OCI-LY1 (cell line): ENCODE measurements at regions not wholly inside any gene's neighbourhood (a gene's known extent, or its start where the extent isn't known, plus 50 kb on each side); places are given as distances from the start of the nearest gene placed in this dataset.

Source experiments
- CTCF ChIP-seq: fragments of 200-600 bp; sonication (generic), shearing (Covaris generic); IDR thresholded peaks from 2 replicates; pipeline ENCODE4 v1.5.1; 2017; ENCODE audit warnings: mild to moderate bottlenecking, antibody characterized with exemption, low read length, moderate library complexity, mixed read lengths
- EZH2 ChIP-seq: fragments of 200-600 bp; sonication (generic), shearing (Covaris generic); IDR thresholded peaks from 2 replicates; pipeline ENCODE4 v1.8.0; 2017; ENCODE audit warnings: borderline replicate concordance, mixed run types, mild to moderate bottlenecking, antibody characterized with exemption, low read length, moderate library complexity, mixed read lengths

DNA sequence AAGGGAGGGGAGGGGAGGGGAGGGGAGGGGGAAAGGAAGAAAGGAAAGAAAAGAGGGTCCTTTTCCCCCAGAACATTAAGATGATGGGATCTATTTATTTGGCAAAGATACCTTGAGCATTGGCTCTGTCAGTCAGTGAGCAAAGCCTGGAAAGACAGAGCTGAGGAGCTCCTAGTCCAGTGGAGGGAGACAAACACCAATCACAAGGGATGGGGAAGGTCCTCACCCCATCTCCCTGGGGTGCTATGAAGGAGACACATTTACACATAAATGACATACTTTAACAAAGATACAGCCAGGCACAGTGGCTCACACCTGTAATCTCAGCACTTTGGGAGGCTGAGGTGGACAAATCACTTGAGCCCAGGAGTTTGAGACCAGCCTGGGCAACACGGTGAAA, 154.9 kb upstream of the TIAM1 start:
- TF ChIP-seq CTCF (no peak), EZH2 (no peak)
